ENCODE measurements at regions not wholly inside any gene's neighbourhood (a gene's known extent, or its start where the extent isn't known, plus 50 kb on each side); places are given as distances from the start of the nearest gene placed in this dataset.

DNA sequence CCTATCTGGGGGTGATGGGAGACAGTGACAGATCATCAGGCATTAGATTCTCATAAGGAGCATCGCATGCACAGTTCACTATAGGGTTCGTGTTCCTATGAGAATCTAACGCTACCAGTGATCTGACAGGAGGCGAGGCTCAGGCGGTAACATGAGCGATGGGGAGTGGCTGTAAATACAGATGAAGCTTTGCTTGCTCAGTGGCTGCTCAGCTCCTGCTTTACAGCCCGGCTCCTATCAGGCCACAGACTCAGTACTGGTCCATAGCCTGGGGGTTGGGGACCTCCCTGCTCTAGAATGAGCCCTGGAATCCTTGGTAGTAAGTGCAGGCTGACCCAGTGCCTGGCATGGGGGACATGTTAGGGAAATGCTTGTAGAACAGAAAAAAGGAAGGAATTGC, 426.0 kb downstream of the TYW1 start:
- DNase-seq (ENCODE audit: low read depth) = no peak

DNA sequence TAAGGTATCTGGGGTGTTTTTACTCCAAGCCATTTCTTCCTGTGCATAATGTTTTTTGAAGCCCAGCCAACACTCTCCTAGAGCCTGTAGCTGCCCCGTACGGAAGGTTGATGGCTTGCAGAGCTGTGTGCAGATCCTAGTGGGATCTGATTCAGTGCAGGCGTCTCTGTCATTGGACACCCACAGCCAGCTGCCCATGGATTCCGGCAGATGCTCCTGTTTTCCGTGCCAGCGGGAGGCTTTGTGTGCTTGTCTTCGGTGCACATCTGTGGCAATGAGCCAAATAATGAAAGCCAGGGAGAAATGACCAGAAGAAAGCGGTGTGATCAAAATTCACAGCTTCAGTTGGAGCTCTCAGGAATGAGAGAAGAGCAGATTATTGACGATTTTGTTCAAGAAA, 426.4 kb downstream of the TYW1 start:
- DNase-seq (ENCODE audit: low read depth) = peak; percentile 5

DNA sequence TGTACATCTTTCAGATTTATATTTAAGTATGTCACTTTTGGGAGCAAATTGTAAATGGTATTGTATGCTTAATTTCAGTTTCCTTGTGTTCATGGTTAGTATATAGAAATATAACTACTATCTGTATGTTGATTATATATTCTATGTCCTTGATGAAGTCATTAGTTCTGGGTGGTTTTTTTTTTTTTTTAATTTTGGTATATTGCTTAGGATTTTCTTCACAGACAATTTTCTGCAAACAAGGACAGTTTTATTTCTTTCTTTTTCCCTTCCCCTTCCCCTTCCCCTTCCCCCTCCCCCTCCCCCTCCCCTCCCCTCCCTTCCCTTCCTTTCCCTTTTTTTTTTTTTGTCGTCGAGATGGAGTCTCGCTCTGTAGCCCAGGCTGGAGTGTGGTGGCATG, 430.0 kb downstream of the TYW1 start:
- no peak for DNase-seq (ENCODE audit: low read depth)

DNA sequence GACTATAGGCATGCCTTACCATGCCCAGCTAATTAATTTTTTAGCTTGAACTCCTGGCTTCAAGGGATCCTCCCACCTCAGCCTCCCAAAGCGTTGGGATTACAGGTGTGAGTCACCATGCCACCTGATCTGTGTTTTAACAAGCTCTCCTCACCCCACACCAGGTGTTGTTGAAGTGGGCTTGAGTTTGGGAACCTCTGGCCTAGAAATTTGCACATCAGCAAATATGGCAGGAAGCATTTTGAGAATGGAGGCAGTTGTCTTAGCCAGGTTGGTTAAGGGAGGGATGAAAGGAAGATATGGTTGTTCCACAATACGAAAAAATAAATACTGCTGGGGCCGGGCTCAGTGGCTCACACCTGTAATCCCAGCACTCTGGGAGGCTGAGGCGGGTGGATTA, 433.1 kb downstream of the TYW1 start:
- DNase-seq (ENCODE audit: low read depth) = no peak

DNA sequence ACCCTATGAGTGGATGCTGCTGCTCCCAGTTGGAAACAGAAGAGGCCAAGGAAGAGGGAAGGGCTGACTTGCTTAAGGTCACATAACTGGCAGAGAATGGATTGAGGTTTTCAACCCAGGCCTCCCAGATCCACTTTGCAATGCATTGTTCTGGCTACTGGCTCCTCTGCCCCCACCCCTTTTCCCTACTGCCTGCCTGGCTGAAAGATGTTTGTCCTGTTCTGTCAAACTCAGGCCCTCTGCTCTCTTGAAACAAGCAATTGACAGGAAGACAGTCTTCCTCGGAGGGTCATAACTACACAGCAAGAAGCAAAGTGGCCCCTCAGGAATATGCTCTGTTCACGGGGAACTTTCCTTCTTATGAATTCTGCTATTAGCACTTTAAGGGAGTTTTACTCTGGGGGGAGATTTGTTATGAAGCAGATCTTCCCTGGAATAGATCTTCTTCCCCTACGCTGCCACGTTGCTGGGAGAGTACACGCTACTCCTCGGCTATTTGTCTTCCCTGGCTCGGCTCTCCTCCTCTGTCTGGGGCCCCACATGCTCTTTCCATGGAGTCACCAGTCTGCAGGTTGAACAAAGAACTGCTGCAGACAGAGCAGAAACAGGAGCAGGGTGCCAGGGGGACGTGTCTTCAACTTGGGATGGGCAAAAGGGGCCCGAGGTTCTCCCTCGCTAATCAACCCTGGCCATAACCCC, 436.1 kb downstream of the TYW1 start:
- DNase-seq (ENCODE audit: low read depth) = no peak

DNA sequence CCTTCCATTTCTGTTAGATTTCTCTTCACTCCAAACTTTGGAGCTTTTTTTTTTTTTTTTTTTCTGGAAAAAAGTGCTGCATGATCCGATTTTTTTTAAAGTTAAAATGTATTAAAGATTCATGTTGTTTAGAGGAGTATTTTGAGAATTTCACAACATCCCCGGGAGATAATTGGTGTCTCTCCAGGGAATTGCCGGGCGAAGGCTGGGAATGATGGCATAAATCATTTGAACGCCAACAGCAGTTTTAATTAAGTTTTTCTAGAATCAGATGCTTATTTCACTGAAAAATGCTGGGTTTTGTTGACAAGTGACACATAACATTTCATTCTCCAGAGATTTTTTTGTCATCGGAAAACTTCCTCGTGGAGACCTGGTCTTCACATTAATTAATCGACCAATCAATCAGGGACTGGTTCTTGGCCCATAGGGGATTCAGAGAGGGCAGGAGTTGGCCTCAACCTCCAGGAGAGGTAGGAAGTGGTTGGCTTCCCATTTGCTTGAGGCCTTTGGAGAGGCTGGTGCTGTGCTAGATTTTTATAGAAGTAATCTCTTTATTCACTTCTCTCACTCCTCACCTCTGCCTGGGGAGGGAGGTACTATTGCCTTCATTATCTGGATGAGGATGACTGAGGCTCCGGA, 439.4 kb downstream of the TYW1 start:
- DNase-seq (ENCODE audit: low read depth) = no peak

DNA sequence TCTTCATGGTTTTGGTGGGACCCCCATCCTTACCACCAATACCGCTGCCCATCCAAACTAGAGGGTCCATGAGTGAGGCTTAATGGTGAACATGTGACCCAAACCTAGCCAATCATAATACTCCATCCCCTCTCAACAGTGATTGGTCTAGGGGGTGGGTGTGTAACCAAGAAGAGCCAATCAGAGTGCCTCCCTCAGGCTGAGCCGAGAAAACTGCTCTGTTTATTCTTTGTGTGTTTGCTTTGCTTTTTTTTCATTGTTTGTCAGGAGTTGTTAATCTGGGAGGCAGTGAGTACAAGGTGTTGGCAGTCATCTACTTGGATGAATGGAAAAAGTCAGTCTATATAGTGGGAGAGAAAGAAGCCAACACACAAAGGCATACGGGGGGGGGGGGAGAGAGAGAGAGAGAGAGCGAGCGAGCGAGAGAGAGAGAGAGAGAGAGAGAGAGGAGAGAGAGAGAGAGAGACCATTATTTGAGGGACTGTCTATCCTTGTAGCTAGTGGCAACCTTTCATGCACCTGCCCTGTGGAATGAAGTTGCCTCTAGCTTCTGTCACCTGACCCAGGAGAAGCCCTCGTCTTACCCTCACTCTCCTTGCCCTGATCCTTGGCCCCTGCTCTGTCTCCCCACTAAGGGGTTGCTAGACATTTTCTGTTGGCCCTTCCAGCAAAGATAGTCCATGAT, 441.7 kb downstream of the TYW1 start:
- no peak for DNase-seq (ENCODE audit: low read depth)

DNA sequence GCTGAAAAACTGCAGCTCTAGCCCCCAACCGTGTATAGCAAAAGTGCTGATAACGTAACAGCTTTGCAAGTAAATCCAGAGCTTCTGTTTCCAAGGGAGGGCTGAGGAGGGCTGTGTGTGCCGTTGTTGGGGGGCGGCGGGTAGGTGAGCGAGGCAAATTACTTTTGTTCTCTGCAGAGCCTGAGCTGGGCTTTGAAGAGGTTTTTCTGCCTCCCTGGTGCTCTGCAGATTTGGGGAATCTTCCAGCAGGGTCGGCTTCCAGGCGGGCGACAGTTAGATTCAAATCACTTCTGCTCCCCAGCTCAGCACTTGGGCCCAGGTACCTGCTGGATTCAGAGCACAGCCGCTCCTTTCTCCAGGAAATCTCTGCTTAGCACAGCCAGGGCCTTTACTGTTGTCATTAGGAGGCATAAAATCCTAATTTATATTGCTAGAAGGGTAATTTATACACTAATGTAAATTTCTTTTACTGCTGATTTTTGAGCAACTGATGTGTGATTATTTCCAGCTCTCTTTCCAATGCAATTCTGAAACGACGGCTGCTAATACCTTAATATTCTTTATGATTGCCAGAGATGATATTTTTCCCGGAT, 442.4 kb downstream of the TYW1 start:
- no peak for DNase-seq (ENCODE audit: low read depth)

DNA sequence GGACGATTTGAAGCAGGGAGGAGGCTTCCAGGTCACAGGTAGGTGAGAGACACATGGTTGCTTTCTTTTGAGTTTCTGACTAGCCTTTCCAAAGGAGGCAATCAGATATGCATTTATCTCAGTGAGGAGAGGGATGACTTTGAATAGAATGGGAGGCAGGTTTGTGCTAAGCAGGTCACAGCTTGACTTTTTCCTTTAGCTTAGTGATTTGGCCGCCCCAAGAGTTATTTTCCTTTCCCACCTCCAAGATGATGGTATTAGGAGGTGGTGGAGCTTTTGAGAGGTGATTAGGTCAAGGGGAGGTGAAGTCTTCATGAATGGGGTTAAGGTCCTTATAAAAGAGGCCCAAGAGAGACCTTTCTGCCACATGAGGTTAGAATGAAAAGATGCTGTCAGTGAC, 443.7 kb downstream of the TYW1 start:
- no peak for DNase-seq (ENCODE audit: low read depth)

DNA sequence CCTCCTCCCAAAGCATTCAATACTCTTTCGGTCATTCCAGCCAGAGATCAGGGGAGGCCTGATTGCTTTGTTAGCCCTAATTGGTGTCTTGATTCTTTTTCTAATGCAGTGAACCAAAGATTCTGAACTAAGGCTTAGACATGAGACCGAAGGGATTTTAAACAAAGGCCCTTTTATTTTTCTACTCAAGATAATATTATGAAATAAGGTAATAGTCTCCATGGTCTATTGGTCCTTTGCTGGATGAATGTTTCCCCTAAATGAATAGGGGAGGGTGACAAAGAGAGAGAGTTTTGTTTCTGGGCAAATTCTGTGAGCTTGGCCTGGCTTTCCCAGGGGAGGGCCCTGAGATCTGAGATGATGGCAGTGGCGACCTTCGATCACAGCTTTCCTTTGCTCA, 449.1 kb downstream of the TYW1 start:
- DNase-seq (ENCODE audit: low read depth) = no peak

DNA sequence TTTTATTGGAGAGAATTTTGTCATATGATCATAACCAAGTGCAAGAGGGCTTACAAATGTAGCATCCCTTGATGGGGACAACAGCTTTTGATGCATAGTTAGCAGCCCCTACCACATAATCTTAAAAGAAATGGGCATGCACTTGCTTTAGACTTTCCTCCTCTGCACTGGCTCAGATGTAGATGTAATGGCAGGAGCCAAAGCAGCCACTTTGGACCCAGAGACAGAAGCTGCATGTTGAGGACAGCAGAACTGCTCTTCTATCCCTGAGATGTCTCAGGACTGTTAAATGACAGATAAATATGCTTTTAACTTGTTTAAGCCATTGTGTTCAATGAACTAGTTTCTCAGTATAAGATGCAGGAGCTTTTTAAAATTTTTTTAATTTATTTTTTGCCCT, 450.7 kb downstream of the TYW1 start:
- no peak for DNase-seq (ENCODE audit: low read depth)

DNA sequence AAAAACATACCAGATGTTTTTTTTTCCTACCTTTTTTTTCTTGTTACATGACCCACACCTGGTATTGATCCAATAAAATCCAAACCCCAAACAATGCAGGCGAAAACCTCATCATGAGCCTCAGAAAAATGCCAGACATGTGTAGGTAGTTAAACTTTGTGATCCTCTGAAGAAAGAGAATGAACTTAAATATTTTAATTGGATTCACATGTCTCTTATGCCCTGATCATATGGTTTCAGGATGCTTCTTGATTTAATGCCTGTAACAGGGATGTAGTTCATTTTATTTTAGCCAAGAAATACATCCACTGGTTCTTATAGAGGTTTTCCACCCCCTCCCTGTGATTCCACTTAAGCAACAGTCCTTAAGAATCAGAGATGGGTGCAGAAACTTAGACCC, 451.6 kb downstream of the TYW1 start:
- no peak for DNase-seq (ENCODE audit: low read depth)

DNA sequence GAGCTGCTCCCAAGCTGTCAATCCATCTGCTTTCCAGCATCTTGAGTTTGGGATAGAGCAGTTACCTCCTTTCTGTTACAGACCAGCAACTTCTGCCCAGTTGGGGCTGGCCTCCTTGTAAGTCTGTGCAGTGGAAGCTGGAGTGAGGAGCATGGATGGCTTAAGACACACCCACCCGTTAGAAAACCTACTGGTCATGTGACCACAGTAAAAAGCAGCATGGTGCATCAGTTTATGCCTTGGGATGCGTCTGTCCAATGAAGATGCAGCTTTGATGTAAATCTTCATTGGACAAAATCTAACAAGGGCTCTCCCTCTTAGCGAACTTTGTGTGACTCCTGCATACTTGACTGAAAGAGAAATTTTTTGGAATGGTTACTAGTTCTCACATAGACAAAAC, 453.5 kb downstream of the TYW1 start:
- no peak for DNase-seq (ENCODE audit: low read depth)

DNA sequence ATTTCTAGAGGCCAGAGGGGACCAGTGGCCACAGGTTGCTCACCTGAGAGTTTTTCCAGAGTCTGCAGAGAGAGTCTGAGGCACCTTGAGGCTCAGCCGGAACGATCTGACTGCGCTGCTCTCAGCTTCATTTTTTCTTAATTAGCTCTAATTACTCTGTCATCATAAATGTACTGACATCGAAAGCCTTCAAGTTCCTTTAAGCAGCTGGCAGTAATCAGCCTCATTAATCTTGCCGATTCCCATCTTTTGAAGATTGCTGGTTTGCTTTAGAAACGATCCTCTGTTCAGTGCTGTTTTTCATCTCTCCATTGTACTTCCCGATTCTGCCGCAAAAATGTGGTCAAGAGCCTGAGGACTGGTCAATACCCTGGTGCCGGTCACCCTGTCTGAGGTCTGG, 454.7 kb downstream of the TYW1 start:
- DNase-seq (ENCODE audit: low read depth) = no peak

DNA sequence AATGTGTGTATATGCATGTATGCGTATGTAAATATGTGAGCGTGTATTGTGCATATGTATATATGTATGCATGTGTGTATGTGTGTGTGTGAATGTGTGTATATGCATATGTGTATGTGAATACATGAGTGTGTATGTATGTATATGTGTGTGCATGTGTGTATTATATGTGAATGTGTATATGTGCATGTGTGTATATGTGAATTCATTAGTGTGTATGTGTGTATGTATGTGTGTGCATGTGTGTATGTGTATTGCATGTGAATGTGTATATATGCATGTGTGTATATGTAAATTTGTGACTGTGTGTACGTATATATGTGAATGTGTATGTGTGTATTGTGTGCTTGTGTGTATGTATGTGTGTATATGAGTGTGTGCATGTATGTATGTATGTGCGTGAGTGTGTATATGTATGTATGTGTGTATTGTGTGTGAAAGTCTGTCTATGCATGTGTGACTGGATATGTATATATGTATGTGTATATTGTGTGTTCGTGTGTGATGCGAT, 455.9 kb downstream of the TYW1 start:
- DNase-seq (ENCODE audit: low read depth) = no peak

DNA sequence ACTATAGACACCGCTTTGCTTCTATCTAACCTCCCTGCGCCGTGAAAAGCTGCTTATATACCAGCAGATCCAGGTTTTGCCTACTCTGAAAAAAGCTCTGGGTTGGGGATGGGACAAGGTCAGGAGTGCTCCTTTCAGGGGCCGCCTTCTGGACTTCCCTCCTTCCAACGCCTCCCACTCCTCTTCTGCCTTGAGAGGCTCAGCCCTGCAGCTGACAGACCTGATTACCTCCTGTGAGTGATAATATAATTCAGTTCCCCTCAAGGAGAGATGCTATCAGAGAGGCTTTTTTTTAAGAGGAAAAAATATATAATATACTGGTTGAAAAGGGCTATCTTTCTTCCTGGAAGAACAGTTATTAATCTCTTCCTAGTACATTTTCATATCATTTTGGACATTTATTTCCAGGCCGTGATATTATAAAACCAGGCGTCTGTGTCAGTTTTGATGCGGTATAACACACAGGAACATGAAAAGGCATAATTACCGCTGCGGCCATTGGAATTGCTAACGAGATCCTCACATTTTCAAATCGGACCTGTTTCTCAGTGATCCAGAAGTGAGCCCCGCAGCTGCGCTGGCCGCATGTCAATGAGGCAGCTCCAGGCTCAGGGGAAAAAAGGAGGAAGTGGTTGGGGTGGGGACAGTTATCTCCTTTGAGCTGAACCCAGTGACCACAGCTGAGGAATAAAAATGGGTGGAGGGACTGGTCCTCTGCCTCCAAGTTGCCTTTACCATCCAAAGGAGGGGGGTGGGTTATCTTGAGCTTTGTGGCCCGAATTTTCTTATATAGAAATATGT, 457.1 kb downstream of the TYW1 start:
- DNase-seq (ENCODE audit: low read depth) = no peak

DNA sequence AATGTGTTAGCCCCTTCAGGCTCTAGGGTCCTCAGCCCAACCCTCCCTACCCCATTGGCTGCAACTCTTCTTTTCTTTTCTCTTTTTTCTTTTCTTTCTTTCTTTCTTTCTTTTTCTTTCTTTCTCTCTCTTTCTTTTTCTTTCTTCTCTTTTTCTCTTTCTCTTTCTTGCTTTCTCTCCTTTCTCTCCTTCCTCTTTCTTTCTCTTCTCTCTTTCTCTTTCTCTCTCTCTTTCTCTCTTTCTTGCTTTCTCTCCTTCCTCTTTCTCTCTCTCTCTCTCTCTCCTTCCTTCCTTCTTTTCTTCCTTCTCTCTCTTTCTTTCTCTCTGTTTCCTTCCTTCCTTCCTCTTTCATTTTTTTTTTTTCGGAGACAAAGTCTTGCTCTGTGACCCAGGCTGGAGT, 458.9 kb downstream of the TYW1 start:
- DNase-seq (ENCODE audit: low read depth) = no peak

DNA sequence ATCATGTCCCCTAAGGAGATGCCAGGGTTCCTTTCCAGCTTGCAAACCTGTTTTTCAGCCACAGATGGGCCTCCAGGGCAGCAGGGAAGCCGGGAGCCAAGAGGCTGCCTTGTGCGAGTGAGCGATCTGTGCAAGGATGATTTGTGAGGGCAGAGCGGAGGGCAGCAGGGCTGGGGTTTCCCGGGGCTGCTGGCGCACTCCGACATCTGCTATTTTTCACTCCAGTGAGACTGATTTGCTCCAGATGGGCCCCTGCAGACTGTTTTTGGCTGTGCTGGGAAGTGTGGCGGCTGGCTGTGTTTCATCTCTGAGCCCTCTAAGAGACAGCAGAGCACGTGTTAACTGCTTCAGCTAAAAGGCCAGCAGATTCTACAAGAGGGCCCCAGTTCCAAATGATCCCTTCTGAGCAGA, 466.2 kb downstream of the TYW1 start:
- peak; percentile 73 for DNase-seq (ENCODE audit: low read depth)

DNA sequence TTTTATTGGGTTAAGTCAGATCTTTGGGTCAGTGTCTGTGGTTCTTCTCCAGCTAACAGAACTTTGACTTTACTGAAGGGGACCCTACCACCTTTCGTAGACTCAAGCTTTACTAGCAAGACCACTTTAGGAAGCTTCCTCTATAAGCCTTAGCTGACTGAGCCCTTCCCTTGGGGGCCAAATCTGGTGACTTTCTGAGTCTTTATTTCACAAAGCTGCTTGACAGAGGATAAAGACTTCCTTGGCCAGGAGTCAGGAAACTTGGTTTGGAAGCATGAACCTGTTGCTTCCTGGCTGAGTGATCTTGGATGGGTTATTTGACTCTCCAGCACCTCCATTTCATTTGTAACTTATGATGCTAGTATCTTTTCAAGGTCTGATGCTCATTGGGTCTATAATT, 466.7 kb downstream of the TYW1 start:
- DNase-seq (ENCODE audit: low read depth) = no peak

DNA sequence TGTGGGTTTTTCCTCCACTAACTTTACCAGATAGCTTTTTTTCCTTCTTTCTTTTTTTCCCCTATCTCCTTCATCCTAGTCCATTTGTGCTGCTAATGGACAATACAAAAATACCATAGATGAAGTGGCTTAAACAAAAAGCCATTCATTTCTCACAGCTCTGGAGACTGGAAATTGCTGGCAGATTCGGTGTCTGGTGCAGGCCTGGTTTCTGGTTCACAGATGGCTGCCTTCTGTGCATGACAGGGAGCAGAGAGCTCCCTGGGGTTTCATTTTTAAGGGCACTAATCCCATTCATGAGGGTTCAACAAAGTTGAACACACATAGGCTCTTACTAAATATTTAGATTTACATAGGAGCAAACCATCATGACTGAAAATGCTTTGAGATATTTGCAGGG, 467.4 kb downstream of the TYW1 start:
- DNase-seq (ENCODE audit: low read depth) = no peak

DNA sequence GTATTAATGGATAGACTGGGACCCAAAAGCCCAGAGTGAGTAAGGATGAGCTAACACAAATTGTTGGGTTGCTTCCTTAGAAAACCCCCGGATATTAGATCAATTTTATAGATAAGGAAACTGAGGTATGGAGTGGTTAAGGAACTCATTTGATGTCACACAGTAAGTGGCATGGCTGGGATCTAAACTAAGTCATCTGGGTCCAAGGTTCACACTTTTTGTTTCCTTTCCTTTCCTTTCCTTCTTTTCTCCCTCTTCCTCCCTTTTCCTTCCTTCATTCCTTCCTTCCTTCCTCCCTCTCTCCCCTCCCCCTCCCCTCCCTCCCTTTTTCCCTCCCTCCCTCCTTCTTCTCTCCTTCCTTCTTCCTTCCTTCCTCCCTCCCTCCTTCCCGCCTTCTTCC, 469.5 kb downstream of the TYW1 start:
- no peak for DNase-seq (ENCODE audit: low read depth)

DNA sequence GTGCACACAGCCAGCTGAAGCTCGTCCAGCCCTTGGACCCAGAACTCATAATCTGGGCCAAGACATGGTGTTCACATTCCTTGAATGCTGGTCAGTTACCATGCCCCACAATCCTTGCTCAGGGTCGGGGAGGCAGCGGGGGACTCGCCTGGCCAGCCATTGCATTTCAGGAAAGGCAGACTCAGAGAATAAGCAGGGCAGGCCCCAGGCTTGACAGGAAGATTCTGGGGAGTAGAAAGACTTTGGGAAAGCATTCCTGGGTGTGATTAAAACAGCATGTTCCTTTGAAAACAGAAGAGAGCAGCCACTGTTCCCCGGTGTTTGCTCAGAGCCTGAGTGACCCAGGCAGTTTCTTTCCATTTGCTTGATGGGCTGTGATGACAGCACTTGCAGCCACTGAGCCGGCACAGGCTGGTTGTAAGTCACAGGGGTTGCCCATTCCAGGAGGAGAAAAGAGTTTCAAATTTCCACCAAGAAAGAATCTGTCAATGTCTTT, 473.7 kb downstream of the TYW1 start:
- no peak for DNase-seq (ENCODE audit: low read depth)
